HG03521 (cell line): ENCODE measurements at regions not wholly inside any gene's neighbourhood (a gene's known extent, or its start where the extent isn't known, plus 50 kb on each side); places are given as distances from the start of the nearest gene placed in this dataset.

ENCODE experiments used
- ATAC-seq: cut with Tn5 transposase; IDR thresholded peaks from one replicate; pipeline ENCODE4 v1.9.1; 2021; ENCODE audit warnings: mild to moderate bottlenecking, moderate library complexity; ENCODE audit not compliant: unreplicated experiment

DNA sequence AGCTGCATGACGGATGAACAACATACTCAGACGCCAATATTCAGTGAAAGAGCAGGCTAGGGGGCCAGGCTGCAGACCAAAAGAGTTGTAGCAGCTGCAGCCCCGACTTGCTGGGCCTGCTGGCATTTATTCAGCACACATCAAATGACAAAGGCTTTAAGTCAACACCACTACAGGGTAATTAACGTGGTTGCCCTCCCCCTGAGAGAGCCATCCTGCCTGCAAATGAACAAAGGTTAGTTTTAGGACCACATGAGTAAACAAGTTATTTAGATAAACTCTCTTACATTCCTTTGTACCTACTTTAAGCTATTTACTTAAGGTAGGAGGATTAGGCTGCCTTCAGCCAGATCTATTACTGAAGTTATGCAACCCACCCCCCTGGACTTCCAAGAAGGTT, 1329.1 kb downstream of the PCDH18 start:
- no peak for ATAC-seq

DNA sequence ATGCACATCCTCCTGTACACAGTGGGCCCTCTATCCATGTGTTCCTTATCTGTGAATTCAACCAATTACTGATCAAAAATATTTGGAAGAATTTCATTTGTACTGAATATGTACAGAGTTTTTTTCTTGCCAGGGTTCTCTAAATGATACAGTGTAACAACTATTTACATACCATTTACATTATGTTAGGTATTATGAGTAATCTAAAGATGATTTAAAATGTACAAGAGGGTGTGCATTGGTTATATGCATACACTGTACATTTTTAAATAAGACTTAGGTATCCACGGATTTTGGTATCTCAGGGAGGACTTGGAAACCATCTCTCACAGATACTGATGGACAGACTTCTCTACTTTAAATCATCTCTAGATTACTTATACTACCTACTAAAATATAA, 1333.9 kb downstream of the PCDH18 start:
- ATAC-seq, result no peak

DNA sequence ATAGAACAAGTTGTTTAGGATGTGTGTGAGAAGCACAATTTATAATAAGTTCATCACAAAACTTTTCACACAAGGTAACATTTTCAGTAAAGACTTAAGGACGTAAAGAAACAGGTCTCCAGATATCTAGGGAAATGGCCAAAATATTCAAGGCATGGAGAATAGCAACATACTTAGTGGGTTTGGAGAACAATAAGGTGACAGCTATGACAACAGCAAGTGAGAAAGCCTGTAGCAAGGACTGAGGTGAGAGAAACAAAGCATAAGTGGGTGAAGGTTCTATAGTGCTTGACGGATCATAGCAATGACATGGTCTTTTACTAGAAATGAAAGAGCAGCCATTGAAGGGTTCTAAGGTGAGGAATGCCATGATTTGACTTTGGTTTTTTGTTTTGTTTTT, 1337.3 kb downstream of the PCDH18 start:
- no peak for ATAC-seq

DNA sequence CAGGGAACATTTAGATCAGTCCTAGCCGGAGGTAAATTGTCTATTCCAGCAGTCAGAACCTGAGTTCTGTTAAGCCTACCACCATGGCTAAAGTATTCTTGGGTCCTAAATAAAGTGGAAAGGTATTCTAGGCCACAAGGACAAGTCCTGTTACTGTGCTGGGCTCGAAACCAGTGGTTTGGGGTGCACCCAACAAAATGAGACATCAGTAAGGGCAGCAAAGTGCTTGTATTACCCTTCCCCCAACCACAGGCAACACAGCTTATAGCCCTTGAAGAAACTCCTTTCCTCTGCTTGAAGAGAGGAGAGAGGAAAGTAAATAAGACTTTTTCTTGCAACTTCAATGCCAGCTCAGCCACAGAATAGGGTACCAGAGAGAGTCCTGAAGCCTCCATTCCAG, 1345.6 kb downstream of the PCDH18 start:
- ATAC-seq, result no peak

DNA sequence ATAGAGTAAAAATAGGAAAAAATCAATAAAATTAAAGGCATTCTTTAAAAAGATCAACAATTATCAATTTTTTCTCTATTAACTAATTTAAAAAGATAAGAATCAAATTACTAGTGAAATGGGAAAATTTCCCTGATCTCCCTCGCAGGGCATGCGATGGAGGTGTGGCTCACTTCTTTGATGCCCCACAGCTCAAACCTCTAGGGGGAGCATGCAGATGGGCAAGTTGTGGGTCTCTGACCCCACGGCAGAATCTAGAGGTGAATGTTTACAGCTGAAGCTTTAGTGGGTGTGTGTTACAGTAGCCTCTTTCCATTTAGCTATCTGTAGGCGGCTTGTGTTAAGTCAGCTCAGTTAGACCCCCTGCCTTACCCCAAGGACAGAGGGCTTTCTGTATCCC, 1348.8 kb downstream of the PCDH18 start:
- no peak for ATAC-seq

DNA sequence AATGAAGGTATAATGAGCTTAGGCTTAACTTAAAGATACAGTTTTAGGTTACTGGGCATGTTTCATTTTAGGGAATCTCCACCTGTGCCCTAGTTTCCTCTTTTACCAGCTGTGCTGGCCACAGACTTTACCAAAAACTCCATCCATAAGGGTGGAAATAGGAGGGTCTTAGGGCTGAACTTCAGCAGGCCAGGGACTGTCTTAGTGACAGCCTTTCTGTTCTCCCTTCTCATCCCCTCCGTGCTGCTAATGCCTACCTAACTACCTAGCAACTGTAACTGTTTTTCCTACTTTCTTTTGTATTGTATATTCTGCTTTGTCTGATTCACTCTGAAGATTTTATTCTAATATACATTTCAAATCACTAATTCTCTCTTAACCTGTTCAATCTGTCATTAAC, 1375.3 kb downstream of the PCDH18 start:
- ATAC-seq, result no peak

DNA sequence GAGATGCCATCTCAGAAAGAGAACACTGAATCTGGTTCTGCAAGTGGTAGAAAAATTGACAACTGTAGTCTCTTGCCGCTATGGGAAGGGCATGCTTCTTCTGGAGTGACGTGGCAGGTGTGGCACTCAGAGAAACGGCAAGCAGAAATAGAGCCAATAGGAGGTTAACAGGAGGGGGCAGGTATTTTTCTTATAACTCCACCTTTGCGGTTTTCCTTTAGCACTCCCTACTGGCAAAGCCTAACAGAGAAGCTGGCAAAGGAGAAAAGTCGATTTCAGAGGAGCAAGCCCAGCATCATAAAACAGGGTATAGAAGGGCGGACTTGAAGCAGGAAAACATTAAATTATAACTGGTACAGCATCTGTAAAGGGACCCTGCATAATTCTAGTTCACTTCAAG, 1382.2 kb downstream of the PCDH18 start:
- no peak for ATAC-seq

DNA sequence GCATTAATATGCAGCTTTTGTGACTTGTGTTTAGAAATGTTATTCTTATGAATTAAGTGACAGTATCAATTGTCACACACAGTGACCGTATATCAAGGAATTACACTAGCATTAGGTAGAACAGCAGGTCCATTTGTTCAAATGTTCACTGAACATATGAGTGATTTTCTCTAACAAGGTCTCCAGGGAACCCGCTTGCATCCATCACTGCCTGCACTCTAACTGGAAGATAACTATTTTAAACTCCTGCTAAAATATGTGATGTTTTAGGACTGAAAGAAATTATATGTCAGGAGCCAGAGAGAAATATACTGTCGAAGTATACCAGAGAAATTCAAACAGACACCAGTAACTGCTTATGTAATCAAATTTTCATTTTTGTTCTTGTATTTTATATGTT, 1395.7 kb downstream of the PCDH18 start:
- no peak for ATAC-seq

DNA sequence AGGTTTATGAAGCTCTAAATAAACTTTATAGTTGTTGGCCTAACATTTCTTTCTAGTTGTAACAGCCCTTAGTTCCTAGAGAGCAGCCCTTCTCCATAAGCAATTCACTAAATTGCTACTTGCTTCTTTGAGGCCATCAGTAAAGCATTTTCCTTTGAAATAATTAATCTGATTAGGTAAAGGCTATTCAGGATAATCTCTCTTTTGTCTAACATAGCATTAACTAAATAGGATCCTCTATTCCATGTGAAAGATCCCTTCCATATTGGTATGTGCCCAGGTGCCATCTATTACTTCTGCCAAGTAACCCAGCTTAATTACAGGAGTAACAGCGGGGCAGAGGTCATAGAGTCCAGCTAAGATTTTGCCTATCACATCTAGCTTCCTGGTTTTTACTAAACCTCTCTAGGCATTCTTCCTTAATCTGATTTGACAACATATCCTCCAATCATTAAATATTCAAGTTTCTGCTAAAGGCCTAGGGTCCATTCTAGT, 1408.0 kb downstream of the PCDH18 start:
- ATAC-seq, result no peak

DNA sequence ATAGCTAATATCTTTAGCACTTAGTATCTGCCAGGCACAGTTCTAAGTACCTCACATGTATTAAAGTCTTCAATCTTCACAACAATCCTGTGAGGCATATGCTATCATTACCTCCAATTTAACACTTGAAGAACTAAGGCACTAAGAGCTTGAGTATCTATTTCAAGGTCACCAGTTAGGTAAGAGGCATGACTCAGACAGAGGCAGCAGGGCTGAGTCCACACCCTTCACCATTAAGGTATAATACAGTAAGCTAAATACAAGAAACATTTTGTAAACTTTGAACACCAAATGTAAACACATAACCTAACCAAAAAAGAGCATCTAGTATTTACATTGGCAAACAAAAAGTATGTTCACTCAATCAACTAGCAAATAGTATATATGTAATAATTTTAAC, 1410.9 kb downstream of the PCDH18 start:
- no peak for ATAC-seq

DNA sequence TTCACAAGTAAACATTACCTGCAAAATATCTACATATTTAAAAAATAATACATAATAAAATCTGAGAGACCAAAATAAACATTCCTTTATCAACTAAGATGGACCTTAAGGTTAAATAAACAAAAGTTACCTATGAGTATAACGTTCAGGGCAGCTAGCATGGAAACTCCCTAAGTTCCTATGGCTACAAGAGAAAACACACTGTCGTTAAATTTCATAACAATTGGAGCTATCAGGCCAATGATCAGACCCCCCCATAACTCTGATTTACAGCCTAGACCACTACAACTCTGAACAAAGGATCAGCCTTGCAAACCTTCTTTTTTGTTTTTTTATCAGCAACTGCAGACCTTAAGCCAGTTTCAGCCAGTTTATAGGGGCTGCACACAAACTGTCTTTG, 1418.4 kb downstream of the PCDH18 start:
- ATAC-seq, result no peak

DNA sequence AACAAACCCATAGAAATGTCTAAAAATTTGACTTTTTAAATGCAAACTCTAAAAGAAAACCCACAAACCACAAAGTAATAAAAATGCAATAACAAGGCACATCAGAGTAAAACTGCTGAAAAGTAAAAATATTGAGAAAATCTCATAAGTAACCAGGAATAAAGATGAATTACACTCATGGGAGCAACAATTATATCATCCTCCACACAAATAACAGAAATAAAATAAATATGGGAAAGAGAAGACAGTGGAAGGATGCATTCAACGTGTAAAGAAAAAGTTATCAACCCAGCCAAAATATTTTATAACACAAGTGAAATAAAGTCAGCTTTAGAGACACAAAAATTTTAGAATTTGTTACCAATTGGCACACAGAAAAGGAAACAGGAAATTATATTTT, 1420.2 kb downstream of the PCDH18 start:
- ATAC-seq, result no peak

DNA sequence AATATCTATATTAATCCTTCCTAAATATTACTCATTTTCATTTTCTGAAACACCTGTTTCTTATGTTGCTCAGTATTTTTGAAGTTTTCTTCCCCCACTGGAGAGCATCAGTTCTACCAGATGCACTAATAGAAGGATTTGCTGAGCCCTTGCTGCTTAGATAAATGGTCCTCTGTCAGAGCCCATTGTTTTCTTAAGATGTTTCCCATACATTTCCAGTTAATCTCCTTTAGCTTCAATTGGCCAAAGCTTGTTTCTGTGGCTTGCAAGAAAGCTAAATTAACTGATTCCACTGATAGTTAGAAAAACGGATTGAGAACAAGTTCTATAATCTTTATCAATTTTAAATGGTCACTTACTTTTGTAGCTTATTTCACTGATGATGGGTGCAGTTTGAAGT, 1425.5 kb downstream of the PCDH18 start:
- no peak for ATAC-seq

DNA sequence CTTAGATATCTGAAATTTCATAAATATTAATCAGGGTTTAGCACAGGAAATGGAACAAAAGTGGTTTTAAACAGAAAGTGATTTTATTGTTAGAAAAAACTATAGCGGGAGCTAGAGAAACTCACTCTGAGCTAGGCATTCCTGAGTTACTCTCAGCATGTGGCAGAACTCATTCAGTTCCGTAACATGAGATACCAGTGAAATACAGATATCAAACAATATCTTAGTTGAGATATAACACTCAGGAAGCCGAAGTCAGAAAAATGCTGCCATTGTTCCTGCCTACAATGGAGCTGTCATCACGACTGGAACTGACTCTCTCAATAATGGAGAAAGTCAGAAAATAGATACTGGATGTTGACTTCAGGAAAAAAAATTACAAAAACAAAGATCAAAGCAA, 1428.7 kb downstream of the PCDH18 start:
- ATAC-seq, result no peak

DNA sequence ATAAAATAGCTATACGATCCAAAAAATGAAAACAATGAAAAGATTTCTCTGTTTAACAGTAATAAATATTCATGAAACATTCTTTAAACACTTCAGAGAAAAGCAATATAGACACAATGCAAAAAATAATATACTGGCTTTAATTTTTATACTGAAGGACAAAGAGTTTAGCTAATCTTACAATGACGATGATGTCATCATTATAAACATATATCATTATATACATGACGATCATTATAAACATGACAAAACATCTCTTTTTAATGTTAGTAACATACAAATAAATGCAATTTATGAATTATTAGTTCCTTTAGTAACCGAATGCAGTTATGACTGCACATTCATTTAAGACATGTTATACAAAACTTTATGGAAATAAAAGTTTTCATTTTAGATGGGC, 1434.6 kb downstream of the PCDH18 start:
- ATAC-seq, result no peak

DNA sequence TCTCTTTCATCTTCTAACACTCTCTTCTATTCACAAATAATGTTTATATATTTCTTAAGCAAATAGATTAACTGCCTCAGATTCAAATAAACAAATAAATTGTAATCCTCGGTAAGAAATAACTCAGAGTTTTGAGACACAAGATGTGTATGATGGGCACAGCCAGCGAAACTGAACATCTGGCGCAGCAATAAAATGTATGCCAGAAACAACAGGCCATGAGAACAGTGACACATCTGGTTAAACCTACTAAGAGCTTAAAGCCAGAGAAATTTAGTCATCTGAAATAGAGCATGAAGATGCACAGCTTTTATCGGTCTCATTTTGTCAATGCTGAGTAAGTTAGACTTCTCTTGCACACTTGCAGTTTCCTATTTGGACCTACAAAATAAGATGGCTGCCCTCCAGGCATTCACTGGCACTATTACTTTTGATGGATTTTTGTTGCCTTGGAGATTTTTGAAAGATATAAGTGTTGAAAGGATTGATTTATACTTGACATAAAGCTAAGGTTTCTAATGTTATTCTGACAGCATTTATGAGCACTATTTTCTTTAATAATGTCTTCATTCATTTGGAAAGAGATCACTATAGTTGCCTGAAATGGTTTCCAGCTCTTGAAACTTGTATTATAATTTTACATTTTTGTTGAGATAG, 1444.0 kb downstream of the PCDH18 start:
- no peak for ATAC-seq

DNA sequence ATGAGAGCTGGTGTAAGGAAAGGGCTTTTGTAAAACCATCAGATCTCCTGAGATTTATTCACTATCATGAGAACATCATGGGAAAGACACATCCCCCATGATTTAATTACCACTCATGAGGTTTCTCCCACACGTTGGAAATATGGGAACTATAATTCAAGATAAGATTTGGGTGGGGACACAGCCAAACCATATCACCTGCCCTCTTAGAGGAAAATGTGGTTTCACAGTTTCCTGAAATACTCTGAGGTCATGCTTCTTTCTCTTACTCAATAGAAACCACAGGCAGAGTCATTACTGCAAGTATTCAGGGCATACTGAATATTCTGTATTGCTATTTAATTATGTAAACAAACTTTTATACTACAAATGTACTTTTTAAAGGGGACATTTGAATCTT, 1453.3 kb downstream of the PCDH18 start:
- no peak for ATAC-seq

DNA sequence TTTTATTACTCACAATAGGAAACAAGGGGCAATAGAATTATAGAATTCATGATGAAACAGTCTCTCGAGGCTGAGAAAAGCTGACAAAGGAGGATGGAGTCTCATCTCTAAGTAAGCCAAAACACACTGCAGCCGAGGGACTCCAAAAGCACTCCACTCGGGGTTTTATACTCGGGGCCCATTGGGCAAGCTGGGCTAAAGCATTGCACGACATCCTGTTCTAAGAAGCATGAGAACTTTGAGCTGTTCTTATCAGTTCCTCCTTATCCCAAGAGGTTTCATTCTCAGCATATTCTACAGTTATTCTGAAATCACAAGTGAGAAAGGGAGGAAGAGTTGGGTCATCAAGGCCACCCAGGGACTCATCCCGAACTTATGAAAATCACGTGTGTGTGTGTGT, 1475.5 kb downstream of the PCDH18 start:
- ATAC-seq, result no peak

DNA sequence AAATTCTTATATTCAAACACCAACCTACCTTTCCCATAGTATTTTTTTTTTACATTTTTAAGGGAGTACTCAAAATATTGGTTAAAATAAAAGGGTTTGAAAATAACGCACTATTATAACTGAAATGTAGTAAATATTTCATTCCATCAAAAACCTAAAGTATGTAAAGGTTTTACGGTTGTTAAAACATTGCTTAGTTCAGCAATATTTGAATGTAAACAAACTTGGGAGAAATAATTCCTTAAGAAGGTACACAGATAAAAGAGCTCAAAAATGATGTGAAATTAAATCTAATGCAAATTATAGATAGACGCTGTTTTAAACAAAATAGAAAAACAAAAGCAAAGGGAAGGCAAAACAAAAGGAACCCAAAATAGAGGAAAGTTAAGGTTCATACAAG, 1476.9 kb downstream of the PCDH18 start:
- no peak for ATAC-seq

DNA sequence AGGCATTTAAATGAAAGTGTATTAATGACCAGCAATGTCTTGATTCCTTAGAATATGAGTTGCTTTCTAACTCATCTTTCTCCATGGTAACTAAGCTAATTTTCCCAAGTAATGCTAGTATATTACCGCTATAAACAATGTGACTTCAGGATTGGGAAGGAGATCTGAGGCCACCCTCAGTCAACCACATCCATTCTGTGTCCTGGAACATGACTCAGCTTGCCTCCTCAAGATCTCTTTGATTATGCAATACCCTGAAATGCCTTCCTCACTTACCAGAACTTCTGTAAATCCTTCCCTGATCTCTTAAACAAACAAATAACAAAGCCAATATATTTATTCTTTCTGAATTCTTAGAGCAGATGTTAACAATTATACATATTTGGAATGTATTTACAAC, 1495.5 kb downstream of the PCDH18 start:
- no peak for ATAC-seq

DNA sequence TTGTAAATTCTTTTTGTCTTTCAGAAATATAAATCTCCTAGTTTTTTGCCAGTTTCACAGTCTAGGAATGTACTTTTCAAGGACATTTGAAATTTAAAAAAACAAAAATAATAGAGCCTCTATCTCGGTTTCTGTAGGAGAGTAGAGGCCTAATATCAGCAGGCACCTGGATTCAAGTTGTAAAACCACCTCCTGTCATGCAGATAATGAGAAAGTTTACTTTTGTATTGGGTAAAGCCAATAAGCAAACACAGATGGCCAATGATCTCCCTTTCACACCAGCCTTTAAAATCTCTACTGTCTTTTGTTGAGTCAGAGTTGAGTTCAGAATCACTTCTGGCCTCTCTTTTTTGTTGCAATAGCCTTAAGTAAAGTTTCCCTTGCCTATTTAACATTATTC, 1499.9 kb downstream of the PCDH18 start:
- ATAC-seq, result no peak

DNA sequence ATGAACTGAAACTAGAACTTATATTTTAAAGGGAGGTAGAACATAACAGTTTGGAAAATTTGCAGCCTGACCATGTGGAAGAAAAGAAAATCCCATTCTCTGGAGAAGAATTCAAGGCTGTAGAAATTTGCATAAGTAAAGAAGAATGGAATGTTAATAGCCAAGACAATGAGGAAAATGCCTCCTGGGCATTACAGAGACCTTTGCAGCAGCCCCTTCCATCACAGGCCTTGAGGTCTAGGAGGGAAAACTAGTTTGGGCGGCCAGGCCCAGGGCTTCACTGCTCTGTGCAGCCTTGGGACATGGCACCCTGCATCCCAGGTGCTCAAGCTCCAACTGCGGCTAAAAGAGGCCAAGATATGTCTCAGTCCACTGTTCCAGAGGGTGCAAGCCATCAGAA, 1506.8 kb downstream of the PCDH18 start:
- ATAC-seq, result no peak

DNA sequence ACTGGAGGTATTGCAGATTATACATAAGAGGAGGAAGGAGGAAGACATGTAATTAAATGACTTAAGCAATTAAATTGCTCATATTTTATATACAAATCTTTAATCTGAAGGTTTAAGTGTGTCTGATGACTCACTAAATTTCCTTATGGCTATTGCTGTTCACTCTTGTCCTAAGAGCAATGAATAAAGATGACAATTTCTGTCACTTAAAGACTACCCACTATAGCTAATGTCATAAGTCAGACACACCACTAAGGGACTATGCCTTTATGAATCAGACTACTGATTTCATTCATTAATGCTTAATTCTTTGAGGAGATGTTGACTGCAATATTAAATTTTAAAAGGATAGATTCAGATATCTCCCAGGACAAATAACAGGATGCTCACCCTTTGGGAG, 1514.7 kb downstream of the PCDH18 start:
- no peak for ATAC-seq
